NCI-H2196 treated with DMSO at 0.1 percent for 48 hours (cell line): ENCODE measurements at regions not wholly inside any gene's neighbourhood (a gene's known extent, or its start where the extent isn't known, plus 50 kb on each side); places are given as distances from the start of the nearest gene placed in this dataset.

Experiments used
- DNase-seq: peaks from one replicate; lab custom pipeline; 2025; ENCODE audit not compliant: unreplicated experiment; lab: John Stamatoyannopoulos, UW

DNA sequence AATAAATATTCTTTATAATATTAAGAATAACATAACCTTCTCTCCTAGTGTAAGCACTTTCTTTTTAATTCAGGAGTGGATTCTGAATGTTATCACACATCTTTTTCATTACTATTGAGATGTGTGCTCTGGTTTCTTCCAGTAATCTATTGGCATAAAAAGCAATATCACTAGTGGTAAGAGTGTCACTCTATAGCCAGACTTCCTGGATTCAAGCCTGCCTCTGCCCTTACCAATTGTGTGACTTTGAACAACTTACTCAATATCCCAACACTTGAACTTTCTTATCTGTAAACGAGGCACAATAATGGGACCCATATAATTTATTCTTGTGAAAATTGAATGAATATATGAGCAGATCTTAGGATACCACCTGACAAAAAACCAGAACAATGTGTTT, 71.0 kb downstream of the SEM1 start:
- no peak for DNase-seq

DNA sequence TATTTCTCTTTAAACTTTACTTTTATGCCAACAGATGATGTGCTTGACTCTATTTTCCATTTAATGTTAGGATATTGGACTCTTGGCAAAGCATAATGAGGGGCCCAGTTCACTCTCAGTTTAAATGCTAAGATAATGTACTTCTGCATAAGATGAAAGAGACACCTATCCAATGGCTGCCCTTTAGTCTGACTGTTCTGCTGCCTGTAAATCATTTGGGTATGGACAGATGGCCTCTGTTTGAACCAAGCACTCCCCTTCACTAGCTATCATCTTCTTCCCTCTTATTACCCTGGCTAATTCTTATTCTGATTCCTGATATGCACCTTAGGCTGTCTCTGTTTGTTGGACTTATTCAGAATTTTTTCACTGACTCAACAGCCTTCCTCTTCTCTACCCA, 72.1 kb downstream of the SEM1 start:
- no peak for DNase-seq

DNA sequence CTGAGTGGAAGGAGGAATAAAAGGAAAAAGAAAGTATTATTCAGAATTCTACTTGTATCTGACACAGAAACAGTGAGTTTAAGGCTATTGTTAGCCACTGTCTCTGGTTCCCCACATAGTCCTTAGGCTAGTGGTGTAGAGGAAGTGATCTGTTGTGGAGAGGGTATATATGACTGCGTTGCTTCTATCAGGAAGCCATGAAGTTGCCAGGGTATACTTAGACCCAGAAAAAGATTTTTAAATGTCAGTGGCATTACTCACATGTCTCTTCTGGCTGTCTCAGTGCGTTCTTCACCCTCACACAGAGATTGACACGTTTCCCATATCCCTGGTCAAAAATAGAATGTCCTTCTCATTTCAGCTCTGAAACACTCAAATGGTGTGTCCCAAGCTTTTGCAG, 72.7 kb downstream of the SEM1 start:
- no peak for DNase-seq

DNA sequence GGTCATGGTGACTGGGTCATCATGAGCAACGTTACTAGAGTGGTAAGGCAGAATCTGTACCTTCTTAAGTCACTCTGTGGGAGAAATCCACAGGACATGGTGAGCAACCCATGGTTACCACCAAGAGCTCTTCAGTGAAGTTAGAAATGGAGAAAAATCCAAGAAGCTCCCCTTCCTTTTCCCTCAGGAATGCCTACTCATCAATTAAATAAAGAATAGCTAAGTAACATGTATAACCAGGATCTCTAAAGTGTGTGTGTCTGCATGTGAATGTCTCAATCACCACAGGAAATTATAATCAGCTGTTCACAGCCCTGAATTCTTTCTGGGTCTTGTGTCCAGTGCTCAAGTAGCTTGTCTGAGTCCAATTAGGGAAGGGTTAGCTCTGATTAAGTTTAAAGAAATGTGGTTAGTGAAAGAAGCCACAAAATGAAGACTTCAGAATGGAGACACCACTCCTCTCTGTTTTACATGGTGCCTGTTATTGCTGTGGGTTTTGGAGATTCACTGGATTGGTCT, 73.2 kb downstream of the SEM1 start:
- no peak for DNase-seq

DNA sequence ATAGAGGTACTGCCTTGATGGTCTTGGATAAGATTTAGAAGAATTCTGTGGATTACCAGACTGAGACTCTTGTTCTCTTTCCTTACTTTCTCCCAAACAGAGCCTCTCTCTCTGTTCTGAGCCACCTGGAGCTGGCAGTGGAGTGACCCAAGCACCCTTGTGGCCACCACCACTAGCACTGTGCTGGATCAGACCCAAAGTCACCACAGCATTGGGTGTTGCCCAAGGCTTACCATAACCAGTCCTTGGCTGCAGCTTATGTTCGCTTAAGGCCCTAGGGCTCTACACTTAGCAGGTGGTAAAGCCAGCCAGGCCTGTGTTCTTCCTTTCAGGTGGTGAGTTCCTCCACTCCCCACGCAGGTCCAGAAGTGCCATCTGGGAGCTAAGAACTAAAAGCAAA, 79.8 kb downstream of the SEM1 start:
- no peak for DNase-seq

DNA sequence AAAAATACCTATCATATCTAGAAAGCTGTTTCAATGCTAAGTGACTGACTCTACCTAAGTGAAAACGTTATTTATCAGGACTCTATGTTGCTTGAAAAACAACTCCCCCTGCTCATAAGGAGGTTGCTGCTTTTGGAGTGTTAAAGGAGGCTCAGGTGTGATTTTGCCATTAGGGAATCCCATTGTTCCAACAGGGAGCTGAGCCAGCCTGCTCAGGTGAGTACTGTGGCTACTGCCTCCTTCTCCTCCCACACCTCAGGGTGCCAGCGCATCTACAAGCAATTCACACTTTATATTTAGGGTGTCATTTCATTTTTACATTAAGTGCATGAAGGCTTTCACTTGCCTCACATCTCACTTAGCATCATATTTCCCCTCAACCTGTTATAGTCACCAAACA, 84.7 kb downstream of the SEM1 start:
- DNase-seq: no peak

DNA sequence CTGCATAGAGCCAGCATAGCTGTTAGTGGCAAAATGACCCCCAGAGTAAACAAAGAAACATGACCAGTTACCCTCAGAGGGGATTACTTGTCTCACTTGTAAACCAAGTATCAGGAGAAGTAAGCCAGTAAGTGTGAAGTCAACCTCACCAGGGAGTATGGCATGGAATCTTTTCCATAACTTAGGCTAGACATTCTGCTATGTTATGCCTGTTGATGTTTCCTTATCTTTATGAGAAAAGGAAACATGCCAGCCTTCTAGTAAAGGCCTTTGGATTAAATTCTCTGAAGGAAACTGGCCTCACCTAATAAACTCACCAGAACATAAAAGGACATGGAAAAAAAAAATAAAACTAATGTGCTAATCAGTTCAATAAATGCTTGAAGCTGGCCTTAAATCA, 87.7 kb downstream of the SEM1 start:
- no peak for DNase-seq

DNA sequence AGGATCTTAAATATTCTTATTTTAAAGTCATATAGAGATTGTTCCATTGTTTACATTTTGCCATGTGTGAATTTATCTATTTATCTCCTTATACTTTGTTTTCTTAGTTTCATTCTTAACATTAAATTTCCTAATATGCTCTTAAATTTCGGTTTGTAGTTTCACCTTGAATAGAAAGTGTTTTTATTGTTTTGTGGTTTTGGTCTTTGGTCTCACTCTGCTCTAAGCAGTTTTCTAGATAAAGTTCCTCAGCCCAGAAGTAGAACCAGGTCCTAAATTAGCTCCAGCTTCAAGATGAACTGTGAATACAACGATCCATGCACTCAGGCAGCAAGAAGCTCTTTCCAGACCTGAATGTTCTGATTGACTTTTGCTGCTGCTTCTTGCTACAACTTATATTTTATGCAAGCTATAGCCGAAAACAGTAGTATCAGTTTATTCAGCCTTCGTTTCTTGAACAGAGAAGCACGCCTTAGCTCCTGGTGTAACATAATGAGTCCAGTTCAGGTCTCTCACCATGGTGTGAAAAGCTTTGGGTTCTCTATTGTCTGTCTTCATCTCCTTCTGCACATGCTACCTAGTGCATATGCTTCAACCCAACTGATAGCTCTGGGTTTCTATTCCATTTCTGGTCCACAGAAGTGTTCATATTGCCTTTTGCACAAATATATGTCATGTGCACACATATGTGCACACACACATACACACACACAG, 95.3 kb downstream of the SEM1 start:
- no peak for DNase-seq

DNA sequence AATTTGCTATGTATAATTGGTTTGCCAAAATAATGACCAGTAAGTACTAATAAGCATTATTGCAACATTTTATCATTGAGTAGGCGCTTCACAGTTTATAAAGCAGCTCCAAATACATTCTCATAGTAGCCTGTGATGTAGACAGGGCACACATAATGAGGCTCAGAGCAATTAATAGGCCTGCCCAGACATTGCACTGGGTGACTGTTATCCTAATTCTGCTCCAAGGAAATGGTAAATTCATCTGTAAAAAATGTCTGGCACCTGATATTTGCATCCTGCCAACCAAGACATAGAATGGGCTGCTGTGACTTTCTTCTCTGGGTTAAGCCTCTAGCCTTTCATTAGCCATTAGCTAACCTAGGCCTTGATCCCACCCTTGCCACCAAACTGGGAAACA, 97.6 kb downstream of the SEM1 start:
- no peak for DNase-seq

DNA sequence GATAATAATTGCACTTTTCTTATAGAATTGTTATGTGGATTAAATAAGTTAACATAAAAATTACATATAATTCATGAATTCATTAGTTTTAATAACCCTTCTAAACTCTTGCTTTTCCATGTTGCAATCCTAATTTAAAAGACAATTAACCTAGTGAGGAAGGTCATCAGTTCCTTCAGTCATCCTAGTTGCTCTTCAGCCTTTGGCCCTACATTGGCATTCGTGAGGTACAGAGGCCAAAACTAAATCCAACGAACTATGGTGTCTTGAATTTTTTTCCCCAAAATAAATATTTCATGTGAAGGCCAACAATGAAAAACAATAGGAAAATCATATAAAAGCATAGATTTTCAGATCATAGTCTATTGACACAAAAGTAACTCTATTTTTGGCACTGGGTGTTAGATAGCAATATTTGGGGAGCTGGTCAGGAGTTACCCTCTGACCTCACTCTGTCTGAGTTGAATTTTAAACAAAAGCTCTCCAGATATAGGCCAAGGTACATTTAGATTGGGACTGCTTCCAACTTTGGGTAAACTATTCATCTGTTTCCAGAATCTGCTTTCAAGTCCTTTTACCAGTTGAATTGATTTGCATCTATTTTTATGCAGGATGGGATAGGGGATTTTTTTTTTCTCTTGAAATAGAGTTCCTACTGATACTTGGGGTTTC, 104.5 kb downstream of the SEM1 start:
- no peak for DNase-seq

DNA sequence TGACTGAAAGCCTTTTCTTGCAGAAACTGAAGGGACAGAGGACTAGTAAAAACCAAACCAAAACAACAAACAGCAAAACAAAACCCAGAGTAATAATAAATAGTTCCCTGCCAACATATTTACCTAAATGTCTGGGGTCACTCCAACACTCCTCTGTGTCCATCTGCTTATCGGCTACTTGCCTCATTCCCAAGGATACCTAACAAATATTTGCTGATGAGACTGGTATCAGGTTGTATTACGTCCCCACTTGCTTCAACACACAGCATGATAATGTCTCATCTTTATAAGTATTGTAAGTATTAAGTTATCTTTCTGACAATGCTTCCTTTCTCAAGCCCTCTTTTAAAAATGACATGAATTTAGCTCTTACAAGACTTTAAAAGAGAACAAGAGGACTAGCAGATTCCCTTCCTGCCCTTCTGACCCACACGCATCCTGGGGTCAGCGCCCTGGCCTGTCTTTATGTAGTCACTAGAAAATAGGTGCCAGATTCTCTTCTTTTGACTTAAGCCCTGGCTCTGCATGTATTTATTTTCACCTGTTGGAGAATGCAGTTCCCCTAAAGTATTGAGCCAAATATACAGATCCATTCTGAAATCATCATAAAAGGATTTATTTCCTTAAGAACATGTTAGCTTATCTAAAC, 110.2 kb downstream of the SEM1 start:
- no peak for DNase-seq

DNA sequence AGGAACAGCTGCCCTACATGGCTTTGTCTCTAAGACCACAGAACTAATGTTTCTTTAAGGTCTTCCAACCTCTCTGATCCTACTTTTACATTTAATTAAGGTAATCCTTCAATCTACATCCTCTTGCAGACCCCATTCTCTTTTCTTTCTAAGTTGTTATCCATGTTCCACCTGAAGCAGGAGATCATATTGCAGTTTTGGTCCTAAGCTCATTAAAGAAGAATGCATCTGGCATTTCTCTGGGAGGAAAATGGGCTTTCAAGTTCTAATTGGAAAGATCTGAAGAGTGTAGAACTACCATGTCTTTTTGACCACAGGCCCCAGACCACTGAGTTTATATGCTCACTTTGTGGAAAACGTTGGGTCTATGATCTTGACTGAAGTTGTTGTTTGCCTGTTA, 111.2 kb downstream of the SEM1 start:
- no peak for DNase-seq

DNA sequence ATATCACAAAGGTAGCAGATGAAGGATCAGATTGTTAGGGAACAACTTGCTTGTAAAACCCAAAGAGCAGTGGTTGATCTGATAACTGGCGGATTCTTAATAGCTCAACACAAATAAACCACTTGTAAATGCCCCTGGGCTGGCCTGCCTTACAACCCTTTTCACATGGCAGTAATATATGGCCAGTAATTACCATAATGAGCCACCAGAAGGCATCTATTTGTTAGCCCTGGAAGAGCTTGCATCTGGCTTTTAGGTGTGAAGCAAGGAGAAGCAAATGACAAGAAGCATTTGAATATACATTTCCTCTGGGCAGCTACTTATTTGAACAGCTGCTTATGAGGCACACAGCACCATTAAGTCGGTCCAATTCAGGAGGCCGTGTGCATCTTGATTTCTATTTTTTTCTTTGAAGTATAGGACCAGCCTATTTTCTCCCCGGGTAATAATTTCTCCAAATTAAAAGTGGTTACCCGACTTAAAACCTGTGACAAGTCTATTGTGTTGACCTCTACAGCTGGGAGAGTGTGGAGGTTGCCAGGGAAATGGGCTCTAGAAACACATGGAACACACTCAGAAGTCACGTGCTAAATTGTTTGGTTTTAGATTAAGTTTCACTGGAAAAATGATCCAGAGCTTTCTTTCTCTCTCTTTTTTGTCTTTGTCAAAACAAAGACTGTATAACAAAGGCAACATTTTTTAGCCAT, 113.4 kb downstream of the SEM1 start:
- DNase-seq: peak; percentile 90

DNA sequence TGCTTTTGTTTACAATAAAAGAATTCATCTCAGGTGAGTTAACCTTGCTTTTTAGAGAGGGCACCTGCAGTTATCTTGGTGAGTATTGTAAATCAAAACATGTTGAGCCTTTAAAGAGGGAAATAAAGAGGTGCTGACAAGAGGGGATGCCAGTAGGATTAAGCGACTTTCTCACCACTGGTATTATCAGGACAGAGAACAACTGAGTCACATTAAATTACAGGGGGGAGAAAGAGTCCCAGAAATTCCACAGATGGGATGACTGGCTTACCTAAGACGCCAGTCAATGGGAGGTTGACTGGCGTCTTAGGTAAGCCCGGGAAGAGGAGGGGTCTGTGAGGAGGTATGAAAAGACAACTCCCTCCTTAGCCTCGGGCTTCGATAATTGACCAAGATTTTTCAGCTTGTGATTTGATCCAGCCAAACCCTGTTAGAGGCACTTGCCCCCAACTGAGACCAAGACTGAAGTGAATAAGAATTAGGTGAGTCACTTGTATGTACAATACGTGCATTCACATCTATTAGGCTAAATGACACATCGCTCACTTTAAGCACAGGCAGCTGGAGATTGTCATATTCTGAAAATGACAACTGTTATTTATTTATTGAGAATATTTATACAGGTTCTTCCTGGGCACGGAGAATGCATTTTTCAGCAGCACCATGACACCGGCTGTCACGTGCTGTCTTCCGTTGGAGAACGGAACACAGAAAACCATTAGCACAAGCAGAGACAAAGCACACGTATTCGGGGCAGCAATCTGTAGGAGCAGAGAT, 117.6 kb downstream of the SEM1 start:
- no peak for DNase-seq

DNA sequence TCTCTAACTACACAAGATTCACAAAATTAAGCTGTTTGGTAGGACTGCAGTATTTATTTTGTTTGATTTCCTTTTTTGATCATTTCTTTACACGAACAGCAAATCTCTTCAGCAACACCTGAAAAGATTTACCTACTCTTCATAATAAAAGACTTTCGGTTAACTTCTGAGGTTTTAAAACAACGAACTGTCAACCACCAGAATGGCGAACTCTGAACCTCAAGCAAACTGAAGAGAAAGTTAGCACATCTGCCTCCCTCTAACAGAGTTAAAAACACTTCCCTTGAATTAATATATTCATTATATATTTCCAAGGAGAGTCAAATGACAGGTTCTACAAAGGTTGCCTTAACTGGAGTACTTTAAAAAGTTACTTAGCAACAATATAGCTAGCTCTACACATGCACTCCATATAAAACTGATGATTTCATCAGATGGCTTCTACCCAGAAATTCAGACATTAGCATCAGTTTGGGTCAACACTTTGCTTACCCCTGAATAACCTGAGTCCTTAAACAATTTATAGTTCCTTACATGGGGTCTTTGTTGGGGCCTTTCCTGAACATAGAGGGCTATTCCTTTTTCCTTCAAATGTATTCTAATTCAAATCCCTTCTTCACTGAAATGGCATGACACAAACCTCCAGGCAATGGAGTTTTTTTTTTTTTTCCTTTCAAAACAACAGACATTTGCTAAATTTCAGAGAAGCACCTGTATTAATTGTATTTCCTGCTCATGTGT, 118.3 kb downstream of the SEM1 start:
- DNase-seq: no peak

DNA sequence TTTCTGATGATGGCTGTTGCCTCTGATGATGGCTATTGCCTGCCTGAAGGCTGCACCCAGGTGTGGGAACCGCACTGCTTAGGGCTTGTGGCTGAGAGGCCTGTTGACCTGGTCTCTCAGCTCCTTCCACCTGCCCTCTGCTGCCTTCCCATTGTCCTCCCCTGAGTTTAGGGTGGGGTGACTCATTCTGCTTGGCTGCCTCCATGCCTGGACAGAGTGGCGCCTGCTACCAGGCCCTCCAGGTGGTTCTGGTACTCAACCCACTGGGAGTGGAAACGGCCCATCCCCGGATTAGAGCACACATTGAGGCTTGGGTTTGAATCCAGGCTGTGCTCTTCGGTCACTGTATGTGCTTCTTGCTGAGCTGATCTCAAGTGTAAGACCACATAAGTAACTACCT, 120.6 kb downstream of the SEM1 start:
- no peak for DNase-seq

DNA sequence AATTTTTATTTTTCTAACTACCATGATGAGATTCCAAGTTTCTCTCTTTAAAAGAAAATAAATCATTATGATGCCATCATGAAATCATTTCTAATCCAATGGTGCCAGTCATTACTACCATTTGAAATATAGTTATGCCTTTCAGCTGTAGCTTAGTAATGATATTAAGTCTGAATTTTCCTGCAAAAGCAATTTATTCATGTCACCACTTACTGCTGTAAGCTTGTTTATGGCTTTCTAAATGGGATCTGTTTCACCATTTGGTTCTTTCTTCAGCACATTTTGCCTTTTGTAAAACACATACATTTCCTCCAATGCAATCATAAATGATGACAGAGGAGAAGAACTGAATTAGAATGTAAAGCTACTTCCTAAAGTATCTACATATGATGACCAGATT, 130.5 kb downstream of the SEM1 start:
- DNase-seq: no peak

DNA sequence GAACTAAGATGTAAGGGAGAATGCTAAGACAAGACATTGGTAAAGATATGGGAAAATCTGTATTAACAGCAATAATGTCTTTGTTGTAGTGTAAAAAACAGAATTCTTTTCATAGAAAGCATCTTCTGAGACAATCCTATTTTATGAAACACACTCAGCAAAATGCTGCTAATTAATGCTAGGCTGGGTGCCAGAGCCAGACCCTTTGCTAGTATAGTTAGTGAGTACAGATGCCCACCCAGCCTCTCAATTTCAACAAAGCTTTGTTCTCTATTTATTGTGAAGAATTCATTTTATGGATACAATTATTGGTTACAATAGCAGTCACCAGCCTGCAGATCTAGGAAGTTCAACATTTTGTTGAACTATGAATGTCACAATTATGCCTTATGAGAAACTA, 131.0 kb downstream of the SEM1 start:
- DNase-seq: no peak

DNA sequence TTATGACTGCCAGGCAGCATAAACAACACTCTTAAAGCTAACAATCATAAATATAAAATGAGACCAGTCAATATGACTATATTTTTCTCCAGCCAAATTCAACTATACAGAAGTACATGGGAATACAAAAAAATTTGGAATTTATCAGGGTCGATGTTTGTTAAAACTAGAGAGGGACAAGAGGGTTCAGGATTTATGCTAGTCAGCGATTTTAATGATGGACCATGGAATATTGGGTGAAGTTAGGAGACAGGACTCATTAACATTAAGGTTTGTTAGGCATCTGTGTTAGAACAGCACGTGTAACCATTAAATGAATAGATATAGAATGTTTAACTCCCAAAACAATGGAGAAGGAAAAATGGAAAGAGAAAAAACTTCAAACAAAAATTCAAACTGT, 146.2 kb downstream of the SEM1 start:
- no peak for DNase-seq

DNA sequence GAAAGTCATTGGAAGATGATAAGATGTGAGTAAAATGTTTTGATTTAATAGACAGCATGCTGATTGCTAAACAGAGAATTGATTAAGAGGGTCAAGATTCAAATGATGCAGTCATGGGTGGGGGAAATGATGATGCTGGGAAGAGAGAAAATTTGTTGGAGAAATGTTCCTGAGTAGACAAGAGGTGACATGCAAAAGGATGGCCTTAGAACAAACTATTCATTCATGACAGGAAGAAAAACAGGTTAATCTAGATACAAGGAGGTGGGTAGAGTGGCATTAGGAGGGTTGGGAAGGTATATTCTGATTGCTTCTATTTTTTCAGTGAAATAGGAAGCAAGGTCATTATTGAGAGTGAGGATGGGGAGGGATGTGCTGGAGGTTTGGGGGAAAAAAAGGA, 146.7 kb downstream of the SEM1 start:
- DNase-seq: no peak
